ENCODE measurements at regions not wholly inside any gene's neighbourhood (a gene's known extent, or its start where the extent isn't known, plus 50 kb on each side); places are given as distances from the start of the nearest gene placed in this dataset.

DNA sequence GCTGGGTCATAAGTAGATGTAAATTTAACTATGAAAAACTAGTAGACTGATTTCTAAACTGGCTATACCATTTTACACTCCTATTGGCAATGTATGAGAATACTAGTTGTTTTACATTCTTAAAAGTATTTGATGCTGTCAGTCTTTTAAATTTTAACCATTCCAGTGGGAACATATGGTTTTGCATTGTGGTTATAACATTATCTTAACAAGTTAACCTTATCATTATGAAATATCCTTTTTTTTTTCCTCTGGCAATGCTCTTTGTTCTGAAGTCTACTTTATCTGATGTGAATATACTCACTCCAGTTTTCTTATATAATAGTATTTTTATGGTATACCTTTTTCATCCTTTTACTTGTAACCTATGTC, 548.9 kb upstream of the CLINT1 start:
- H3K36me3 ChIP-seq (replicated peaks in 1 of 2): no peaks in the 10 kb centered on the region
- TF ChIP-seq, protein P1, sequence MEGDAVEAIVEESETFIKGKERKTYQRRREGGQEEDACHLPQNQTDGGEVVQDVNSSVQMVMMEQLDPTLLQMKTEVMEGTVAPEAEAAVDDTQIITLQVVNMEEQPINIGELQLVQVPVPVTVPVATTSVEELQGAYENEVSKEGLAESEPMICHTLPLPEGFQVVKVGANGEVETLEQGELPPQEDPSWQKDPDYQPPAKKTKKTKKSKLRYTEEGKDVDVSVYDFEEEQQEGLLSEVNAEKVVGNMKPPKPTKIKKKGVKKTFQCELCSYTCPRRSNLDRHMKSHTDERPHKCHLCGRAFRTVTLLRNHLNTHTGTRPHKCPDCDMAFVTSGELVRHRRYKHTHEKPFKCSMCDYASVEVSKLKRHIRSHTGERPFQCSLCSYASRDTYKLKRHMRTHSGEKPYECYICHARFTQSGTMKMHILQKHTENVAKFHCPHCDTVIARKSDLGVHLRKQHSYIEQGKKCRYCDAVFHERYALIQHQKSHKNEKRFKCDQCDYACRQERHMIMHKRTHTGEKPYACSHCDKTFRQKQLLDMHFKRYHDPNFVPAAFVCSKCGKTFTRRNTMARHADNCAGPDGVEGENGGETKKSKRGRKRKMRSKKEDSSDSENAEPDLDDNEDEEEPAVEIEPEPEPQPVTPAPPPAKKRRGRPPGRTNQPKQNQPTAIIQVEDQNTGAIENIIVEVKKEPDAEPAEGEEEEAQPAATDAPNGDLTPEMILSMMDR (IDR thresholded peaks at IDR 0.05): no peak
- no peak for TF ChIP-seq POLR2A (IDR thresholded peaks at IDR 0.05)
- DNase-seq: no peak
- H3K4me1 ChIP-seq (replicated peaks in 1 of 2): peaks cover 0 to 1% of the 10 kb centered on the region in 2 donors
- no peaks in the 10 kb centered on the region for H3K9me3 ChIP-seq (replicated peaks in 1 of 3)
- no peak overlapping the region for H3K4me3 ChIP-seq
- intact Hi-C loops (cut with DNase I): no loop called here
- no peak overlapping the region for H3K27ac ChIP-seq
- H3K27me3 ChIP-seq: no peaks in the 10 kb centered on the region

DNA sequence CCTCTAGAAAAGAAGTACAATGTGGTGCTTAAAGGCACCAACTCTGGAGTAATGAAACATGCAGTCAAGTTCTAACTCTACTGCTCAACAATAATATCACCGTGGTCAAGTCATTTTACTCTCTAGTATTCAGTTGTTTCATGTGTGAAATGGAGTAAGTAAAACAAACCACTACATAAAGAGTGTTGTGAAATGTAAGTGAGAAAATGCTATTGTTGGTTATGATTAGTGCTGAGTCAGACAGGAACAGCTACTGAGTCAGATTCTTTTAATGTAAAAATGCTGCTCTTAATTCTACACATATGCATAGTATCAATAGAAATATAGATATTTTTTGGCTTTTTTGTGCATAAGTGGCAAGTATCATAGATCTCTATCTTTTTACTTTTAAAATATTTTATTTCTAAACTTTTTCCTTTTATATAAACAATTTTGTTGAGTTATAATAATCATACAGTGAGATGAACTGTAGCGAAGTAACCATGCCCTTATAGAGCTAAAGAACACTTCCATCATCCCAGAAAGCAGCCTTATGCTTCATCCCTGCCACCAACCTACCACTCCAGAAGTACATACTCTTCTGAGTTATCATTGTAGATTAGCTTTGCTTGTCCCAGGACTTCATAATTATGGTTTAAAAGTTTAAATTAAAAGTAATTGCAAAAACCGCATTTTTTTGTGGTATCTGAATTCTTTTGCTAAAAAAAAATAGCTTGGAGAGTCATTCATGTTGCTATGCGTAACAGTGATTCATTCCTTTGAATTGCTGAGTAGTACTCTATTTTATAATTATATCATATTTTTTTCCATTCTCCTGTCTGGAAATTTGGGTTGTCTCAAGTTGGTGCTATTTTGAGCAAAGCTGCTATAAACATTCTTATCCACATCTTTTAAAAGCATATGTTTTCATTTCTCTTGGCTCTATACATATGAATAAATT, 548.2 kb upstream of the CLINT1 start:
- TF ChIP-seq, protein P1 (IDR thresholded peaks at IDR 0.05): no peak
- no peak for TF ChIP-seq POLR2A (IDR thresholded peaks at IDR 0.05)
- H3K9me3 ChIP-seq (replicated peaks in 1 of 3): no peaks in the 10 kb centered on the region
- H3K4me1 ChIP-seq (replicated peaks in 1 of 2): no peaks in the 10 kb centered on the region
- no peak overlapping the region for H3K27ac ChIP-seq
- 69 to 90% (median 85%) methylated on average over 4 of the region's 4 CpGs for WGBS, 4 donors
- no peaks in the 10 kb centered on the region for H3K36me3 ChIP-seq (replicated peaks in 1 of 2)
- intact Hi-C loops (cut with DNase I): no loop called here
- no peak overlapping the region for H3K4me3 ChIP-seq
- no peaks in the 10 kb centered on the region for H3K27me3 ChIP-seq
- DNase-seq: no peak

DNA sequence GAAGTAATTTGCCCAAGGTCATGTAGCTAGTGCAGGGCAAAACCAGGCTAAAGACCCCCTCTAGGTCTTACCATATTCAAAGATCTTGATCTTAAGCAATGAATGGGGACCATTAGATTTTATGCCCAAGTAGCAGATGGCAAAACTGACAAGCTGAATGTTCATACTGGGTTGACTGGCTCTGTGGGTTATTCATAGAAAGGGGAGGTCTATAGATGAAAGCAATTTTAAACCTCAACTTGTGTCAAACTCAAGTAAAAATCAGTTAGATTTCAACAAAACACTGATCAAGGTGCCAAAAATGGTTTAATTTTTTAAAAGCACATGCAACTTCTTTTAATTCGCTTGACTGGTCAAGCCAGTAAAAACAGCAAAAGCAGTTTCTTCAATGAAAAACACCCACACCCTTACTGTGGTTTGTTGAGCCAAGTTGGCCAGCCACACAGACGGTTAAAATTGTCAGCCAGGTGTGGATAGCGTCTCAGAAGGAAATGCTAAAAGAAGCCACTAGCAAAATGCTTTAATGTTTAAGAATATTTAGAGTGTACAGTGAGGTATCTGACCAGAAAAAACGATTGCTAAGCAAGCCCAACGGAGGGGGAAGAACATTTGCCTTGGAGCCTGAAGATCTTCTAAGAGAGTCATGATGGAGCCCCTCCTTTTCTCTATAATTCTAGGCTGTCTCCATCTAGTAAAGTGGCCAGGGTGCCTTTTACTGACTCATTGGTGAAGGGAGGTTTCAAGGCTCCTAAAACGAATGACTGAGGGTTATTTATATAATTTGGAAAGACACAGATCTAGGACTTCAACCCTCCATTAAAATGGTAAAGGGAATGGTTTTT, 539.6 kb upstream of the CLINT1 start:
- TF ChIP-seq POLR2A (IDR thresholded peaks at IDR 0.05): no peak
- TF ChIP-seq, protein P1 (IDR thresholded peaks at IDR 0.05): no peak
- Histone ChIP-seq H3K27ac (no peak overlapping the region), H3K9me3 (replicated peaks in 1 of 3) (no peaks in the 10 kb centered on the region), H3K27me3 (no peaks in the 10 kb centered on the region), H3K36me3 (replicated peaks in 1 of 2) (no peaks in the 10 kb centered on the region), H3K4me3 (no peak overlapping the region), H3K4me1 (replicated peaks in 1 of 2) (no peaks in the 10 kb centered on the region)
- DNase-seq: no peak
- 64 to 78% (median 71%) methylated on average over 6 of the region's 6 CpGs for WGBS, 4 donors
- intact Hi-C loops (cut with DNase I): no loop called here

DNA sequence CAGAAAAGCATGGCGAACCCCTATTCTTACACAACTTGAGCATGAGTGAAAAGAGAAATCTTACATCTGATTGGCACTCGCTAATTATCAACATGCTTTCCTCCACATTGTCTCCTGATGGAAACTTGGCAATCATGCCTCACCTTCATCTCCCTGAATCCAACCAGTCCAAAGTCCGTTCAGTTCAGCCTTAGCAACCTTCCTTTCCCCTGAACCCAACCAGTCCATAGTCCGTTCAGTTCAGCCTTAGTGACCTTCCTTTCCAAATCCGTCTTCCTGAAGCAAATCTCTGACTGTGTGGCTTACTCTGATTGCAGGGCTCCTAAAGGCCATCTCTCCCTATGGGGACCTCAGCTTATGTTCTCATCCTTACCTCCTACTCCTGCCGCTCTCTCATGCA, 538.3 kb upstream of the CLINT1 start:
- intact Hi-C loops (cut with DNase I): no loop called here
- no peak overlapping the region for H3K4me3 ChIP-seq
- 83 to 95% (median 87%) methylated on average over 6 of the region's 6 CpGs for WGBS, 4 donors

More for the DNA sequence above, 538.3 kb upstream of the CLINT1 start:
- H3K36me3 ChIP-seq (replicated peaks in 1 of 2): no peaks in the 10 kb centered on the region
- no peak overlapping the region for H3K27ac ChIP-seq
- H3K4me1 ChIP-seq (replicated peaks in 1 of 2): no peaks in the 10 kb centered on the region
- no peaks in the 10 kb centered on the region for H3K9me3 ChIP-seq (replicated peaks in 1 of 3)
- H3K27me3 ChIP-seq: no peaks in the 10 kb centered on the region
- TF ChIP-seq POLR2A (IDR thresholded peaks at IDR 0.05): no peak
- TF ChIP-seq, protein P1 (IDR thresholded peaks at IDR 0.05): no peak
- DNase-seq: no peak

All from adrenal gland (tissue), 9 donors.